IPS-18c (cell line): ENCODE measurements at regions not wholly inside any gene's neighbourhood (a gene's known extent, or its start where the extent isn't known, plus 50 kb on each side); places are given as distances from the start of the nearest gene placed in this dataset.

Experiments
- H3K4me3 ChIP-seq: 2 replicates; pipeline ENCODE4 v1.7.0; 2013; ENCODE audit warnings: low read depth, mild to moderate bottlenecking, low read length, moderate library complexity; ENCODE audit not compliant: insufficient read depth
- H3K9me3 ChIP-seq: one replicate; pipeline ENCODE4 v1.6.1; 2013; ENCODE audit warnings: mild to moderate bottlenecking, low read length, moderate library complexity; ENCODE audit not compliant: control insufficient read depth, insufficient read depth

DNA sequence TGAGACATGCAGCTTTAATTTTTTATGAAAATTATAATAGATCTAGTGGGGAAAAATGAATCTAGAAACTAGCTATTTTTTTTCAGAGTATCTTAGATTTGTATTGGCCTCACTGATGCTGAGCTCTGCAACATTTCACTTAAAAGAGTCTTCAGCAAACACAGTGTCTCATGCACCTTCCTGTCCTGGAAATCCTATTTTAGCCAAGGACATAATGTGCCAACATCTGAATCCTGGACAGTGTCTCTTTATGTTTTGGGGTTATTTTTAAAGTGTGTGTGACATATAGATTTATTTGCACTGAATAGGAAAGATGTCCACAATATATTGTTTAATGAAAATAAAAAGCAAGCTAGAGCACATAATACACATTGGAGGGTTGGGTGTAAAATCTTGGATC is 199.1 kb upstream of the FMN2 start:
- Histone ChIP-seq H3K9me3 (no peaks in the 10 kb centered on the region), H3K4me3 (no peak overlapping the region)

DNA sequence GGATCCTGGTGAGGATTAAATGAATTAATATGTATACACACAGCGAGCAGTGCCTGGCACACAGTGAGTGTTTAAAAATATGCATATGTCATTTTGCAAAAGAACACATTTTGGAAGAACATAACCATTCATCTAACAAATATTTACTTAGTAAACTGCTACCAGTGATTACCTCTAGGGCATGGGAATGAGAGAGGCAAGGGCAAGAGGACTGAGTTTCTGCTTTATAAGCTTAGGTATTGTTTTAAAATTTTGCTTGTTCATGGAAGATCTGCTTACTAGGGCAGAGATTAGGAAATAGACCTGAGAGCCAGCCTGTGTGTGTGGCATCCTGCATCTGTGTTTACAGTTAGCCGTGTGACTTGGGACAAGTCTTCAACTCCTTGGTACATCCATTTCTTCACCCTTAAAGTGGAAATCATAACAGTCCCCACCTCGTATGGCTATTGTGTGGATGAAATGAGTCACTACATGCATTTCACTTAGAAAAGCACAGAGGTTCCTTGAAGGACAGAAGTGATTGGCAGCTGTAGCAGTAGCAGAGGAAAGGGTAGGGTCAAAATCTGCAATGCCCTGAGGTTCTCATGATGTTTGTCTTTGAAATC is 198.5 kb upstream of the FMN2 start:
- H3K9me3 ChIP-seq, result no peaks in the 10 kb centered on the region

DNA sequence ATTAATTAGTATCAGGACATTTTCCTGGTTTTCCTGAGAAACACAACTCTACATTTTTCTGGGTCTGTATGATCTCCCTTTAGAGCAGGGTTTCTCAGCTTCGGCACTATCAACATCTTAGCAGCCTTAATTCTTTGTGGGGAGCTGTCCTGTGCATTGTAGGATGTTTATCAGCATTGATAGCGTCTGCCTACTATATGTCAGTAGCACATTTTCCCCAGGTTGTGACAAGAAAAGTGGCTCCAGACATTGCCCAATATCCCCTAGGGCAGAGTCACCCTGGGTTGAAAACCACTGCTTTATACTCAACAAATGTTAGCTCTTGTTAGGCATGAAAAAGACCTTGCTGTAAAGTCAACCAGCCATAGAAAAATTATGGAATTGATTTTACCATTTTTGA is 195.1 kb upstream of the FMN2 start:
- Histone ChIP-seq H3K4me3 (no peak overlapping the region), H3K9me3 (no peaks in the 10 kb centered on the region)

More for the DNA sequence above, 198.5 kb upstream of the FMN2 start:
- no peak overlapping the region for H3K4me3 ChIP-seq

DNA sequence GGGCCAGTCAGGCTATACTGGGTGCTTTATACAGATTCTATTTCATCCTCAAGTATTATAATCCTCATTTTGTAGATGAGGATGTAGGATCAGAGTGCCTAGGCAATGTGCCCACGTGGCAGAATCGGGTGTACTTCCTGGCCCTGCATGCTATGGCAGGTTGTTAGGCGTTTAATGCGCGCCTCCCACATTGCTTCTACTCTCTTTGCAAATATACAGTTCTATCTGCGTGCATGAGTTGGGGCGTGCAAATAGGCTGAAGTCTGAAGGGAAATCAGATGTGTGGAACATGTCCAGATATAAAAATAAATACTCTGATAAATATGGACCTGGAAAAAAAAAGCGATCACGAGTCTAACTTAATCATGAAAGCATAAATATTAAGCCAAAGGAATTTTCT is 194.7 kb upstream of the FMN2 start:
- Histone ChIP-seq H3K9me3 (no peaks in the 10 kb centered on the region), H3K4me3 (no peak overlapping the region)

DNA sequence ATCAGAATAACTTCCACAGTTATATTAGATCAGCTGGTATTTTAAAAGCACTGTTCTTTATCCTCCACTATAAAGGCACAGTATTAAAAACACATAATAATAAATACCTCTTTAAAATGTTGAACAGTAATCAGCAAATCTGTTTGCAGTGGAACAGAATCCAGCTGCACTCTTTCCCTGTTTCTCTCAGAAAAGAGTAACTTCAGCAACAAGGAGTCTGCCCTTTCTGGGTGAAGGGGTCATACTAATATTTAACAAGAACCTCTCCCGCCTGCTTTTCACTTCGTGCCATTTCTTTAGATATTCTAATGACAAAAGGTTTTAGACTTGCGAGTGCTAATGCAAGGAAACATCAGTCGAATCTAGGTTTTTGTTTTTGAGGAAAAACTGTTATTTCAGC is 194.2 kb upstream of the FMN2 start:
- H3K9me3 ChIP-seq, result no peaks in the 10 kb centered on the region
- H3K4me3 ChIP-seq, result no peak overlapping the region

DNA sequence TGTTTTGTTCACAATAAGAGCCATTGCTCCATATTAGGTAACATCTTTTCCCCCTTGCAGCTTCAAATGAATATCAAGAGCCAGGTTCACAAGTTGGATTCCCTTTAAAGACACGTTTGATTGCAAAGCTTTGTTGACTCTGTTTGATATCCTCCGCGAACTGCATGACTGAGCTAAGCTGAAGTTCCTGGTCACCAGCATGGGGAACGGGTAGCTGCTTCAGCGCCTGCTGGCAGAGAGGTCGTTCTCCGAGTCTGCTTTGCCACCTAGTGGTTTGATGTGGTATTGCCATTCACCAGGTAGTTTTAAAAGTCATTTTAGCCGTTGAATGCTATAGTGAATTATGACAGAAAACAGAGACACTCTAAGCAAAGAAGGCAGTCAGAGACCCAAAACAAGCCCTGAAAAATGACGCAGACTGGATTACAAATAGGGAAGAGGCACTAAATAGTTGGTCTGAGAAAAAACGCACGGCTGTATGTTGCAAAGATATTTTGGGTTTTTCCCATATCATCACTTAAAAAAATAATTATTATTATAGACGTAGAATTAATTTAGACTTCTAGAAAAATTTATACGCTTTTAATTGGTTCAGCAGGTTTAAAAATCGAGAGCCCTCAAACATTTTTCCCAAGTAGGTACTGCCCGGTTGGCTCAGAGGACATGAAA is 193.5 kb upstream of the FMN2 start:
- Histone ChIP-seq H3K4me3 (no peak overlapping the region), H3K9me3 (no peaks in the 10 kb centered on the region)

DNA sequence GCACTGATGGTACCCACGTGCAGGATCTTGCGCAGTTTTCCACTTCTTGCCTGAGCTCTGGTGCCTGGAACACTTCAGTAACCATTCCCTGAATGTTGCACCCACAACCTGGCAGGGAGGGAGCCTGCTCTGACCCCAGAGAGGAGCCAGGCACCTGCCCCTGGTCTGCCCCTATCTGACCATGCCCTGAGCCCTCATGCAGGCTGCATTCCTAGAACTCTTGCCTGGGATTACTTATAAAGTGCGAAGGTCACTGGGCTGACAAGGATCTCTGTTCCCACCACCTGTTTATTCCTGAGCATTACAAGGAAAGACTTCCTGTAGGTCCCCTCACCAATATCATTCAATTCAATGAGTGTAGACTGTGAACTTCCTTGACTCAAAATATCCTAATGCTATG is 191.9 kb upstream of the FMN2 start:
- H3K9me3 ChIP-seq, result no peaks in the 10 kb centered on the region
- H3K4me3 ChIP-seq, result no peak overlapping the region

DNA sequence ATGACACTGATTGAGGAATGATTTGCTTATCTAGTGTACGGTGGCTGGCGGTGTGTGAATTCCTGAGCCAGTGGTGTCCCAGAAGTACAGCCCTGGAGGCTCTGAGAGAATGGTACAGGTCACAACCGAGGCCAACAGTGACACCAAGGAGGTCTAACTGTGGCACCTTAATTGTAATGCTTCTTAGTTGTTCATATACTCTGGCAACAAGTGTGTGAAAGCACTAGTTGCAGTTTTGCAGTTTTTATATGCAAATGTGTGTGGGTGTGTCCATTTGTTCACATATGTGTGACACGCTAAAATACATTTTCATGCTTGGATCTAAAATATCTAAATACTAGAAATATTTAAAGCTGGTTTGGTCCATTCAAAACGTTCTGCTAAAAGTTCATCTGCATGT is 185.3 kb upstream of the FMN2 start:
- no peaks in the 10 kb centered on the region for H3K9me3 ChIP-seq

DNA sequence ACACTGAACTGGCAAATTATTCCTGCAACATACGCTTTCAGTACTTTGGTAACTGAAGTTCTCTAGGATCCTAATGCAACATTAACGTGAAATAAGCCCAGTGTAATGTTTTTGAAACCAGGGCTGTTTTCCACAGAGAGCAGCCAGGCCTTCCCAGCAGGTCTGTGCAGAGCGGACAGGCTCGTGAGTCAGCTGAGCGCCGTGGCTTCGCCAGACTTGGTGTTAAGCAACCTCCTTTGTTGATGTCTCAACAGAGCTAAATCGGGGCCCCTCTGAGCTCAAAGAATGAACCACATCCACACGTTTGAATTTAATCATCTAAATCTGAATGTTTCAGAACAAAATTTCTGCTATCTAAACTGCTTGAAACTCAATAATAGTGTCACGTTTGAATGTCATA is 181.8 kb upstream of the FMN2 start:
- no peak overlapping the region for H3K4me3 ChIP-seq
- H3K9me3 ChIP-seq, result no peaks in the 10 kb centered on the region

More for the DNA sequence above, 185.3 kb upstream of the FMN2 start:
- H3K4me3 ChIP-seq, result no peak overlapping the region

DNA sequence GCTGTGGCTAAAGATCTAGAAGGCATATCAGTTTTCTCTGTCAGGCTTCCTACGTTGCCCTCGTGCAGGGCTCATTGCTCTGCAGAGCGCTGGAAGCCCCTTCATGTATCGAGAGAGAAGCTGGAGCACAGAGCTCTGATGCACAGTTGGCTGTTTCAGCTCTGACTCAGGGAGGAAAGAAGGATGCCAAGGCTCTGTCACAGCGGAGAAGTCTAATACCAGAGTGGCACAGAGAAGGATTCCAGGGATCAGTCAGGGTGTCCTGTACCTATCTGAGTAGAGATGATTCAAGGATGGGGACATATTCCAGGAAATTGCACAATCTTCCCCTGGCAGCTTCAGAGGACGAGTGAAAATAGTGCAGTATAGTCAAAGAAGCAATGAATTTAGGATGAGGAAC is 179.2 kb upstream of the FMN2 start:
- Histone ChIP-seq H3K9me3 (no peaks in the 10 kb centered on the region), H3K4me3 (no peak overlapping the region)

DNA sequence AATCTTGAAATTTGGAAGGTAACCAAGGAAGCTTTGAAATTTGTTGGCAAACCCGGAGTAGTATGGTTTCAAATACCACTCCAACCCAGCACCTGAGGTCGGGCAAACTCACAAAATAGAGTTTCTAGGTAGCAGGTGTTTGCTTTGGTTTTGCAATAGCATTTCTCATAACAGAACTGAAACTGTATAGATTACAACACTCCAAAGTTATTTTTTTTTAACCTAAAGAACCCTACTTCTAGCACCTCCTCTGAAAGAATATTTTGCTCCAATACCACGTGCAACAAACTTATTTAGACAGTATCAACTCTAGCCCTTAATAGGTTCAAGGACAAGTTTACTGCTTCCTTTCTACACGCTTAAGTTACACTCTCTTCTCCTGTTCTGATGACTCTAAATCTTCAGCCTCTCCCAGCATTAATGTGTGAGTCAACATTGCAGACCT is 178.5 kb upstream of the FMN2 start:
- Histone ChIP-seq H3K9me3 (no peaks in the 10 kb centered on the region), H3K4me3 (no peak overlapping the region)

DNA sequence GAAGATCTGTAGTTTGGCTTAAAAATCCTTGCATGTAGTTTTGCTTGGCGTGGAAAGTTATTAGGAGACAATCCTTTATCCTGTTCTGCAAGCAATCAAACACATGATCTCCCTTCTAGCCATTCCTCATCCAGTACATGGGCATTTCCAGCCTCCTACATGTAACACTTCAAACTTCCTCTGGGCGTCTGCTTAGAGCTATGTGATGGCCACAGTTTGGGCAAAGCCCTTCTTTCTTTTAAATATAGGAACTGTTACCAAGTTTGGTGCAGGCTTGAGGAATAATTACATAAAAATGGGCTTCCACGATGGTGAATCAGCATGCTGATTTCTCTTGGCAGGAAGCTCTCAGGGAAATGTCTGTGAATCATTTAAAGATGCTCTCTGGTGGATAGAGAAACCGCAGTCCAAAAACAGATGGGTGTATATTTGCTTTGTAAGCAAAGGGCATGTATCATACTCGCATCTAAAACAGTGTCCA is 176.9 kb upstream of the FMN2 start:
- no peak overlapping the region for H3K4me3 ChIP-seq
- no peaks in the 10 kb centered on the region for H3K9me3 ChIP-seq

DNA sequence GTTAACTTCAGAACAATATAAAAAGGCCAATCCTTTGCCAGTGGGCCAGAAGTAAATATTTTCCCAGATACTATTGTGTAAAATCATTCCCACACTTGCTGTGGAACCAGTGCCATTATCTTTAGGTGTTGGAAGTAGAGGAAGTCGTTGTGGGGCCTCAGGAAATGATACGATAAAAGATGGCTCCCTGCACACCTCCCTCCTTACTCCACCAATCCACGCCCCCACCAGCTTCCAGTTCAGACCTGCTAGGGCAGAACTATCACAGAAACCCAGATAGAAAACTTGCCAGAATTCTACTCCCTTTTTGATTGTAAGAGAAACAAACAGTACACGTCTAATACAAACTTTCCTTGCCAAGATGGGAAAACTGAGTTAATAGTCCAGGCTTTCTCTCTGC is 173.0 kb upstream of the FMN2 start:
- Histone ChIP-seq H3K4me3 (no peak overlapping the region), H3K9me3 (no peaks in the 10 kb centered on the region)

DNA sequence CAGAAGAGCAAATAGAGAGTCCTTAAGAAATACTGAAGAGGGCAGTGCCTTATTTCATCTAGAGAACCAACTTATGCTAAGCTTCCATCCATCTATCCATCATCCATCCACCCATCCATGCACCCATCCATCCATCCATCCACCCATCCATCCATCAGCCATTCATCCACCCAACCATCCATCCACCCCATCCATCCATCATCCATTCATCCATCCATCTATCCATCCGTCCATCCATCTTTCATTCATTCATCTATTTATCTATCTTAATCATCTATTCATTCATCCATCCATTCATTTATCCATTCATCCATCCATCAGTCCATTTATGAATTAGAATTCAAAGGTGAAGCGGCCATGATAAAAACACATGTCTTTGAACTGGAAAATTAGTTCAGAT is 171.5 kb upstream of the FMN2 start:
- Histone ChIP-seq H3K4me3 (no peak overlapping the region), H3K9me3 (peaks cover 3% of the 10 kb centered on the region)

DNA sequence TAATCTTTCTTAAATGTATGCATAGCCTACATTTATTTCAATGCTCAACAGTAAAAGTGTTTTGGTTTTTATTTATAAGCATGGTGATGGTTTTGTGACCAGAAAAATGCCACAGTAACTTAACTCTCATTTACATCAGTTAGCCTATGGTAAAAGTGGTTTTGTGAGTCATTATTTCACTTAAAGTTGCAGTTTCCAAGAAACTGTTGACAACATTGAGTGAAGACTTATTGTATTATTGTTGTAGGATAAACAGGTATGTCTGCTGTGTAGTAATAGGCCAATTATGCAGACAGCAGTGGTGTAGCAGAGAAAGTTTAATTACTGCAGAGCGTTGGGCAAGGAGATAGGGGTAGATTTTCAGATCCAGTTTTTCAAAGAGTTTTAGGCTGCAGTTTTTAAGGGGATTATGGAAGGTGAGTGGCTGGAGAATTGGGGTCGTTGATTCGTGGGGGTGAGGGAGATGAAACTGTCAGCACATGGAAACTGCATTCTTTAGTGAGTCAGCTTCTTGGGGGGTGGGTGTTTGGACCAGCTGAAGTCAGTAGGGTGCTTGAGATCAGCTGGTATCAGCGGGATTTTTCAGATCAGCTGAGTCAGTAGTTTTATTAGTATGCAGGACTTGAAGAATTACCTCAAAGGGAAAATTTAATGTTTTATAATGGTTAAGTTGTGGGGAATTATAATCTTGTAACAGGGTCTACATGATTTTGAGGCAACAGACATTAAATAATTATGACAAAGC is 168.7 kb upstream of the FMN2 start:
- peaks cover 5% of the 10 kb centered on the region for H3K9me3 ChIP-seq
- H3K4me3 ChIP-seq, result no peak overlapping the region

DNA sequence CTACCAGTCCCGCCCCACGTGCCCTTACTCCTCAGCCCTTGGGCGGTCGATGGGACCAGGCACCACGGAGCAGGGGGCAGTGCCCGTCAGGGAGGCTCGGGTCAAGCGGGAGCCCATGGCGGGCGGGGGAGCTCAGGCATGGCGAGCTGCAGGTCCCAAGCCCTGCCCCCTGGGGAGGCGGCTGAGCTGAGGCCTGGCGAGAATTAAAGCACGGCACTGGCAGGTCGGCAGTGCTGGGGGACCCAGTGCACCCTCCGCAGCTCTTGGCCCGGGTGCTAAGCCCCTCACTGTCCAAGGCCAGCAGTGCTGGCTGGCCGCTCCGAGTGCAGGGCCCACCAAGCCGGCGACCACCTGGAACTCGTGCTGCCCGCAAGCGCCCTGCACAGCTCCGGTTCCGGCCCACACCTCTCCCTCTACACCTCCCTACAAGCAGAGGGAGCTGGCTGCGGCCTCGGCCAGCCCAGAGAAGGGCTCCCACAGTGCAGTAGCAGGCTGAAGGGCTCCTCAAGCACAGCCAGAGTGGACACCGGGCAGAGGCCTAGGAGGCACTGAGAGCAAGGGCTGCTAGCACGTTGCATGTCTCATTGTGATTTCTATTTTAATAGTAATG is 166.8 kb upstream of the FMN2 start:
- Histone ChIP-seq H3K9me3 (peaks cover 5% of the 10 kb centered on the region), H3K4me3 (no peak overlapping the region)

DNA sequence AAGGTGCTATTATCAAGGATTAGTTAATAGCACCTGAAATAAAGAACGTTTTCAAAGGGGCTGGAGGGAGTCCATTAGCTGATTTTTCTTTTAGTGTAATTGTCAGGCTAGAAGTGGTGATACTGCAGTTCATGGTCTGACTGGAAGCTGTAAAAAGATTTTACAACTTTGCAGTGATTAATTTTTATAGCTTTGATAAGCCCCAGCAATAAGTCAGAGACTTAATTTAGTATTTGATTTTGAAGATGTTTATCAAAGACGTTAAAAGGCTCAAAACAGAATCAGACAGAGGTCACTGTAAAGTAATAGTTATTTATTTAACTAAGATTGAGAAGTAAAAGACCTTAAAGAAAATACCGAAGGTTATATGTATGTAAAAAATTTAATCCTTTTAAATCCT is 165.5 kb upstream of the FMN2 start:
- Histone ChIP-seq H3K4me3 (no peak overlapping the region), H3K9me3 (peaks cover 7% of the 10 kb centered on the region)

DNA sequence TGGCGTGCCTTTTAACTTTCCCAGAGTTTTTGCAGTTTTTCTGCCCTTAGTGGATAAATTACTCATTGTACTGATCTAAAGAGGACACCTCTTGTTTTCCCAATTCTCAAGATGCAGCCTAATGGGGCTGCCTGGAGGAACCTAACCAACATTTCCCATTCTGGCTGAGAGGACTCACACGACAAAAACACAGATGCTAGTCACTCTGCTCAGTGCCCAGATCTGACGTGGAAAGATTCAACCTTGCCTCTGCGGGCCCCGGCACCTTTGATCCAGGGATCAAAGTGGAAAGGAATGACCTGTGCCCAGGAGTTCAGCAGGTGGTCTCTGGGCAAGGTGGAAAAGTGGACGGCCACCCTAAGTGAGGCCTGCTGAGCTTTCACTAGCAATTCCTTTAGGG is 162.4 kb upstream of the FMN2 start:
- H3K9me3 ChIP-seq, result peaks cover 7% of the 10 kb centered on the region
- H3K4me3 ChIP-seq, result no peak overlapping the region
